K562 (cell line): ENCODE measurements at regions not wholly inside any gene's neighbourhood (a gene's known extent, or its start where the extent isn't known, plus 50 kb on each side); places are given as distances from the start of the nearest gene placed in this dataset.

Source experiments
- ATF7 ChIP-seq: fragments of 450-650 bp; IDR thresholded peaks from 2 replicates; pipeline ENCODE4 v1.7.1; 2014; ENCODE audit warnings: mild to moderate bottlenecking, moderate library complexity
- CBX1 ChIP-seq: sonication (generic); IDR thresholded peaks from 2 replicates; pipeline ENCODE4 v1.6.1; 2016; ENCODE audit warnings: antibody characterized with exemption, low read depth, mild to moderate bottlenecking
- CTCF ChIP-seq, 3 experiments: IDR thresholded peaks in 2 of 3; conservative IDR thresholded peaks in 1 of 3; 2 replicates each; pipeline ENCODE4 v1.5.1; 2011 to 2012; ENCODE audit warnings: low read length in 3 of 3, mild to moderate bottlenecking in 3 of 3, control low read depth in 2 of 3, improper control_type of control experiment in 1 of 3, inconsistent platforms in 1 of 3, low read depth in 1 of 3, mixed read lengths in 1 of 3, moderate library complexity in 1 of 3; ENCODE audit not compliant: insufficient read depth in 2 of 3
- IRF1 ChIP-seq: sonication (generic); formaldehyde crosslinking; IDR thresholded peaks from 2 replicates; pipeline ENCODE4 v1.8.0; 2022; ENCODE audit warnings: missing genetic modification reagents, mild to moderate bottlenecking, borderline replicate concordance
- IRF2 ChIP-seq: sonication (generic); formaldehyde crosslinking; IDR thresholded peaks from 2 replicates; pipeline ENCODE4 v1.8.1; 2022; ENCODE audit warnings: mild to moderate bottlenecking, missing genetic modification reagents
- PCBP1 ChIP-seq: fragments of 200-400 bp; formaldehyde crosslinking; IDR thresholded peaks from 2 replicates; pipeline ENCODE4 v1.6.1; 2018; ENCODE audit warnings: mild to moderate bottlenecking, low read depth, low read length; ENCODE audit not compliant: poor library complexity, severe bottlenecking
- PHB ChIP-seq: fragments of 250-450 bp; sonication (Bioruptor Pico); IDR thresholded peaks from 2 replicates; pipeline ENCODE4 v1.5.0; 2021
- PRDM10 ChIP-seq: fragments of 450-650 bp; IDR thresholded peaks from 2 replicates; pipeline ENCODE4 v1.6.1; 2018; ENCODE audit not compliant: partially characterized antibody
- RAD21 ChIP-seq, 2 experiments: fragments of 250-450 bp in 1 of 2; fragments of 450-650 bp in 1 of 2; sonication (Bioruptor Pico) in 1 of 2; formaldehyde crosslinking in 1 of 2; IDR thresholded peaks in 1 of 2; conservative IDR thresholded peaks in 1 of 2; 2 replicates each; pipeline versions ENCODE4 v1.4.0 to v1.8.0; 2020 to 2022; ENCODE audit warnings: mild to moderate bottlenecking in 2 of 2, moderate library complexity in 1 of 2
- ZBTB8A ChIP-seq: fragments of 450-650 bp; IDR thresholded peaks from 2 replicates; pipeline ENCODE4 v1.6.1; 2018; ENCODE audit warnings: mild to moderate bottlenecking, moderate library complexity; ENCODE audit not compliant: partially characterized antibody
- ZEB2 ChIP-seq: fragments of 450-650 bp; IDR thresholded peaks from 2 replicates; pipeline ENCODE4 v1.6.1; 2016

GRCh38 chr5:102589661-102590060, 90.9 kb upstream of the SLCO6A1 start:
- TF ChIP-seq PRDM10, result no peak
- TF ChIP-seq IRF1 (CRISPR knock-in tag), result no peak
- no peak for TF ChIP-seq ZEB2
- no peak for TF ChIP-seq PCBP1
- TF ChIP-seq CTCF (IDR thresholded peaks at IDR 0.05 in 2 of 3, conservative IDR thresholded peaks at IDR 0.05 in 1 of 3; ENCODE audit: insufficient read depth in 2 of 3, low read depth in 1 of 3, low read length in 3 of 3), result no peak
- TF ChIP-seq ATF7, result no peak
- no peak for TF ChIP-seq RAD21 (CRISPR knock-in tag; conservative IDR thresholded peaks at IDR 0.05 in 1 of 2, IDR thresholded peaks at IDR 0.05 in 1 of 2)
- no peak for TF ChIP-seq IRF2
- no peak for TF ChIP-seq ZBTB8A
- TF ChIP-seq CBX1, result no peak
- TF ChIP-seq PHB (CRISPR knock-in tag), result no peak
